IMR-90 (cell line): ENCODE measurements at regions not wholly inside any gene's neighbourhood (a gene's known extent, or its start where the extent isn't known, plus 50 kb on each side); places are given as distances from the start of the nearest gene placed in this dataset.

Source experiments
- BHLHE40 ChIP-seq: fragments of 150-350 bp; IDR thresholded peaks from 2 replicates; pipeline ENCODE4 v1.6.1; 2016; ENCODE audit warnings: mild to moderate bottlenecking, low read depth, low read length
- CEBPB ChIP-seq: IDR thresholded peaks from 2 replicates; pipeline ENCODE4 v1.6.1; 2012; ENCODE audit warnings: low read depth, low read length, improper control_type of control experiment
- MAFK ChIP-seq: IDR thresholded peaks from 2 replicates; pipeline ENCODE4 v1.6.1; 2012; ENCODE audit warnings: low read depth, low read length, improper control_type of control experiment
- MAZ ChIP-seq: IDR thresholded peaks from 2 replicates; pipeline ENCODE4 v1.6.1; 2012; ENCODE audit warnings: low read depth, mild to moderate bottlenecking, low read length, improper control_type of control experiment, moderate library complexity, borderline replicate concordance
- MXI1 ChIP-seq: IDR thresholded peaks from 2 replicates; pipeline ENCODE4 v1.6.1; 2012; ENCODE audit warnings: low read depth, mild to moderate bottlenecking, low read length, moderate library complexity, borderline replicate concordance
- NFE2L2 ChIP-seq: fragments of 150-350 bp; IDR thresholded peaks from 2 replicates; pipeline ENCODE4 v1.6.1; 2016; ENCODE audit warnings: low read depth, mild to moderate bottlenecking, low read length
- POLR2A ChIP-seq: IDR thresholded peaks from 2 replicates; pipeline ENCODE4 v1.6.1; 2012; ENCODE audit warnings: mild to moderate bottlenecking, low read depth, low read length
- RAD21 ChIP-seq: IDR thresholded peaks from 2 replicates; pipeline ENCODE4 v1.6.1; 2012; ENCODE audit warnings: low read length, improper control_type of control experiment
- RCOR1 ChIP-seq: IDR thresholded peaks from 2 replicates; pipeline ENCODE4 v1.6.1; 2012; ENCODE audit warnings: mild to moderate bottlenecking, low read length, improper control_type of control experiment; ENCODE audit not compliant: insufficient replicate concordance
- RFX5 ChIP-seq: IDR thresholded peaks from 2 replicates; pipeline ENCODE4 v1.8.0; 2012; ENCODE audit warnings: low read depth, mild to moderate bottlenecking, low read length, moderate library complexity
- SMC3 ChIP-seq: fragments of 150-350 bp; IDR thresholded peaks from 2 replicates; pipeline ENCODE4 v1.6.1; 2016; ENCODE audit warnings: low read depth, mild to moderate bottlenecking, antibody characterized with exemption, low read length, moderate library complexity
- TF ChIP-seq, protein P1 (sequence below): conservative IDR thresholded peaks from 2 replicates; pipeline ENCODE4 v1.5.1; 2012; ENCODE audit warnings: mild to moderate bottlenecking, low read depth, low read length, improper control_type of control experiment
- TF ChIP-seq, protein P2 (sequence below): fragments of 150-350 bp; IDR thresholded peaks from 2 replicates; pipeline ENCODE4 v1.6.1; 2016; ENCODE audit warnings: low read depth, mild to moderate bottlenecking, low read length, moderate library complexity, borderline replicate concordance
- TF ChIP-seq, protein P3 (sequence below): fragments of 150-350 bp; IDR thresholded peaks from 2 replicates; pipeline ENCODE4 v1.6.1; 2017; ENCODE audit warnings: mild to moderate bottlenecking, antibody characterized with exemption, low read length, low read depth

DNA sequence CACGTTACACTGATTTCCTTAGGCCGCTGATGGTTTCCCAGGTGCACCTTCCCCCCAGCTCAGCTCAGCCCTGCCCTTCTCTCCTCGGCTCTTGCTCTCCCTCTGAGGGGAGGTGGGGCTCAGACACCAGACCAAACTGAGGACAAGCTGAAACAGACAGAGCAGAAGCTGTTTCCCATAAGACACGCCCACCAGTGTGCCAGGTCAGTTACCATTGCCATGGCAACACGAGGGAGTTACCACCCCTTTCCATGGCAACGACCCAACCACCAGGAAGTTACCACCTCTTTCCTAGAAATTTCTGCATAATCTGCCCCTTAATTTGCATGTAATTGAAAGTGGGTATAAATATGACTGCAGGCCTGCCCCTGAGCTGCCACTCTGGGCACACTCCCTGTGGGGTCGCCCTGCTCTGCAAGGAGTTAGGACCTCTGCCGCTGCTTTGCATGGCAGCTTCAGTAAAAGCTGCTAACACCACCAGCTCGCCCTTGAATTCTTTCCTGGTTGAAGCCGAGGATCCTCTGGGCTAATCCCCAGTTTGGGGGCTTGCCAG is 120.9 kb upstream of the SMIM21 start:
- TF ChIP-seq, protein P1, sequence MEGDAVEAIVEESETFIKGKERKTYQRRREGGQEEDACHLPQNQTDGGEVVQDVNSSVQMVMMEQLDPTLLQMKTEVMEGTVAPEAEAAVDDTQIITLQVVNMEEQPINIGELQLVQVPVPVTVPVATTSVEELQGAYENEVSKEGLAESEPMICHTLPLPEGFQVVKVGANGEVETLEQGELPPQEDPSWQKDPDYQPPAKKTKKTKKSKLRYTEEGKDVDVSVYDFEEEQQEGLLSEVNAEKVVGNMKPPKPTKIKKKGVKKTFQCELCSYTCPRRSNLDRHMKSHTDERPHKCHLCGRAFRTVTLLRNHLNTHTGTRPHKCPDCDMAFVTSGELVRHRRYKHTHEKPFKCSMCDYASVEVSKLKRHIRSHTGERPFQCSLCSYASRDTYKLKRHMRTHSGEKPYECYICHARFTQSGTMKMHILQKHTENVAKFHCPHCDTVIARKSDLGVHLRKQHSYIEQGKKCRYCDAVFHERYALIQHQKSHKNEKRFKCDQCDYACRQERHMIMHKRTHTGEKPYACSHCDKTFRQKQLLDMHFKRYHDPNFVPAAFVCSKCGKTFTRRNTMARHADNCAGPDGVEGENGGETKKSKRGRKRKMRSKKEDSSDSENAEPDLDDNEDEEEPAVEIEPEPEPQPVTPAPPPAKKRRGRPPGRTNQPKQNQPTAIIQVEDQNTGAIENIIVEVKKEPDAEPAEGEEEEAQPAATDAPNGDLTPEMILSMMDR: no peak
- TF ChIP-seq POLR2A (no peak), CEBPB (no peak), MAFK (no peak), RCOR1 (no peak), SMC3 (no peak), MXI1 (no peak), RAD21 (no peak), NFE2L2 (no peak), RFX5 (no peak), BHLHE40 (no peak), MAZ (no peak)
- TF ChIP-seq, protein P2, sequence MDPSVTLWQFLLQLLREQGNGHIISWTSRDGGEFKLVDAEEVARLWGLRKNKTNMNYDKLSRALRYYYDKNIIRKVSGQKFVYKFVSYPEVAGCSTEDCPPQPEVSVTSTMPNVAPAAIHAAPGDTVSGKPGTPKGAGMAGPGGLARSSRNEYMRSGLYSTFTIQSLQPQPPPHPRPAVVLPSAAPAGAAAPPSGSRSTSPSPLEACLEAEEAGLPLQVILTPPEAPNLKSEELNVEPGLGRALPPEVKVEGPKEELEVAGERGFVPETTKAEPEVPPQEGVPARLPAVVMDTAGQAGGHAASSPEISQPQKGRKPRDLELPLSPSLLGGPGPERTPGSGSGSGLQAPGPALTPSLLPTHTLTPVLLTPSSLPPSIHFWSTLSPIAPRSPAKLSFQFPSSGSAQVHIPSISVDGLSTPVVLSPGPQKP: no peak
- TF ChIP-seq, protein P3, sequence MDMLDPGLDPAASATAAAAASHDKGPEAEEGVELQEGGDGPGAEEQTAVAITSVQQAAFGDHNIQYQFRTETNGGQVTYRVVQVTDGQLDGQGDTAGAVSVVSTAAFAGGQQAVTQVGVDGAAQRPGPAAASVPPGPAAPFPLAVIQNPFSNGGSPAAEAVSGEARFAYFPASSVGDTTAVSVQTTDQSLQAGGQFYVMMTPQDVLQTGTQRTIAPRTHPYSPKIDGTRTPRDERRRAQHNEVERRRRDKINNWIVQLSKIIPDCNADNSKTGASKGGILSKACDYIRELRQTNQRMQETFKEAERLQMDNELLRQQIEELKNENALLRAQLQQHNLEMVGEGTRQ: no peak
